PFSK-1 (cell line): ENCODE measurements at regions not wholly inside any gene's neighbourhood (a gene's known extent, or its start where the extent isn't known, plus 50 kb on each side); places are given as distances from the start of the nearest gene placed in this dataset.

Experiments
- FOXP2 ChIP-seq: optimal IDR thresholded peaks from 2 replicates; pipeline ENCODE3; 2011; ENCODE audit warnings: borderline replicate concordance, control low read depth, inconsistent platforms; ENCODE audit not compliant: insufficient read depth; ENCODE audit errors: extremely low read length, extremely low read depth
- POLR2AphosphoS5 ChIP-seq: IDR thresholded peaks from 2 replicates; pipeline ENCODE4 v1.6.1; 2012; ENCODE audit warnings: low read depth, mild to moderate bottlenecking, control low read depth, low read length, moderate library complexity
- SIN3A ChIP-seq: IDR thresholded peaks from 2 replicates; pipeline ENCODE4 v1.6.1; 2012; ENCODE audit warnings: mild to moderate bottlenecking, low read length, moderate library complexity, borderline replicate concordance; ENCODE audit not compliant: insufficient read depth
- TAF1 ChIP-seq: IDR thresholded peaks from 2 replicates; pipeline ENCODE4 v1.6.1; 2012; ENCODE audit warnings: low read length, control low read depth, borderline replicate concordance; ENCODE audit not compliant: insufficient read depth
- TF ChIP-seq, protein P1 (sequence below), 2 experiments: IDR thresholded peaks; 2 replicates each; pipeline versions ENCODE4 v1.6.1 to v1.8.0; 2011 to 2012; ENCODE audit warnings: low read depth in 2 of 2, low read length in 2 of 2, control low read depth in 1 of 2, inconsistent platforms in 1 of 2, mild to moderate bottlenecking in 1 of 2, moderate library complexity in 1 of 2; ENCODE audit not compliant: insufficient read depth in 1 of 2

DNA sequence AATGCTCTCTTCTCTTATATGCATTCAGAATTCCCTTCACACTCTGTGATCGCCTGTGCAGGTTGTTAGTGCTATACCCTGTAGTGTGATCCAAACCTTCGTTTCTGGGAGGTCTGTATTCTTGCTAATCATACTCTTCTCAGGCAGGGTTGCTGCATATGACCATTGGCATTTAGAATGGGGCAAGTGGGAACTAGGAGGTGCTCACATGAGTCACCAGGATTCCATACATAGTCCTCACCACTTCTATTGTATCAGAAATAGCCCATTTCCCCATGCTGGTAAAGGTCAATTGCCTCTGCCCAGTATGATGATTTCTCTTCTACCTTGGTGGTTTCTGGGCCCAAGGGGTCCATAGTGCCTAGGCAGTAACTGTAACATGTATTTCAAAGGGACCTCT lies 443.5 kb upstream of the CDH6 start:
- TF ChIP-seq TAF1: no peak
- no peak for TF ChIP-seq POLR2AphosphoS5
- TF ChIP-seq, protein P1, sequence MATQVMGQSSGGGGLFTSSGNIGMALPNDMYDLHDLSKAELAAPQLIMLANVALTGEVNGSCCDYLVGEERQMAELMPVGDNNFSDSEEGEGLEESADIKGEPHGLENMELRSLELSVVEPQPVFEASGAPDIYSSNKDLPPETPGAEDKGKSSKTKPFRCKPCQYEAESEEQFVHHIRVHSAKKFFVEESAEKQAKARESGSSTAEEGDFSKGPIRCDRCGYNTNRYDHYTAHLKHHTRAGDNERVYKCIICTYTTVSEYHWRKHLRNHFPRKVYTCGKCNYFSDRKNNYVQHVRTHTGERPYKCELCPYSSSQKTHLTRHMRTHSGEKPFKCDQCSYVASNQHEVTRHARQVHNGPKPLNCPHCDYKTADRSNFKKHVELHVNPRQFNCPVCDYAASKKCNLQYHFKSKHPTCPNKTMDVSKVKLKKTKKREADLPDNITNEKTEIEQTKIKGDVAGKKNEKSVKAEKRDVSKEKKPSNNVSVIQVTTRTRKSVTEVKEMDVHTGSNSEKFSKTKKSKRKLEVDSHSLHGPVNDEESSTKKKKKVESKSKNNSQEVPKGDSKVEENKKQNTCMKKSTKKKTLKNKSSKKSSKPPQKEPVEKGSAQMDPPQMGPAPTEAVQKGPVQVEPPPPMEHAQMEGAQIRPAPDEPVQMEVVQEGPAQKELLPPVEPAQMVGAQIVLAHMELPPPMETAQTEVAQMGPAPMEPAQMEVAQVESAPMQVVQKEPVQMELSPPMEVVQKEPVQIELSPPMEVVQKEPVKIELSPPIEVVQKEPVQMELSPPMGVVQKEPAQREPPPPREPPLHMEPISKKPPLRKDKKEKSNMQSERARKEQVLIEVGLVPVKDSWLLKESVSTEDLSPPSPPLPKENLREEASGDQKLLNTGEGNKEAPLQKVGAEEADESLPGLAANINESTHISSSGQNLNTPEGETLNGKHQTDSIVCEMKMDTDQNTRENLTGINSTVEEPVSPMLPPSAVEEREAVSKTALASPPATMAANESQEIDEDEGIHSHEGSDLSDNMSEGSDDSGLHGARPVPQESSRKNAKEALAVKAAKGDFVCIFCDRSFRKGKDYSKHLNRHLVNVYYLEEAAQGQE (IDR thresholded peaks at IDR 0.05; ENCODE audit: insufficient read depth in 1 of 2, low read depth in 2 of 2, low read length in 2 of 2): no peak
- no peak for TF ChIP-seq FOXP2
- TF ChIP-seq SIN3A: no peak

DNA sequence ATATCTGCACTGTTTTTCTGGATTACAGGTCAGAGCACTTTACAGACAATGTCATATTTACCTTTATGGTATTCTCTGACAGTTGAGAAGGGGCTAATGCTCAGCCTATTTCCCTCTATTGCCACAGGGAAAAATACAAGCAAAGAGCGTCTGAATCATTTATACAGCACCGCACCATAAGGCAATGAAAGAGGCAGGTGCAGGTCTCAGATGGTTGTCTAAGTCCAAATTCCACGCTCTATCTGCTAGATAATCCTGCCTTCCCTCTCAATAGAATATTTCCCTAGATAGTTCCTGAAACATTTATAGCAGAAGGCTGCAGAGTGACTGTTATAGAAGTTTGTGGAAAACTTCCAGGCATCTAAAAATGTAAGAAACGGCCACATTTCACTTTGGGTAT lies 446.1 kb upstream of the CDH6 start:
- TF ChIP-seq TAF1 (no peak), FOXP2 (no peak), SIN3A (no peak), POLR2AphosphoS5 (no peak)
- TF ChIP-seq, protein P1 (IDR thresholded peaks at IDR 0.05; ENCODE audit: insufficient read depth in 1 of 2, low read depth in 2 of 2, low read length in 2 of 2): no peak

DNA sequence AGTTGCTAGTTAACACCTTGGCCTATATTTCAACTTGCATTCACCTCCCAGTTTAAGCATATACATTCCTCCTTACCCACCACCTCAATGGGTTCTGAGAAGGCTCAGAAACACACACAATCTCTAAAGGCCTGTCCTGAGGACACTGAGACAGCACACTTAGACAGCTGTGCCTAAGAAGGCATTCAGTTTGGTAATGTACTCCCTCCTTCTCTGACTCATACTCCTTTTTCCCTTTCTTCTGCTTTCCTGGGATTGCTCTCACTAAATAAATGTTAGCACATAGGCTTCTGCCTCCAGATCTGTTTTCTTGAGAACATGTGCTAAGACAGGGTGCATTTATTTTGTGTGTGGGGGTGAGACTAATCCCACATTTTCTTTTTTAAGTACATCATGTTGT lies 456.8 kb upstream of the CDH6 start:
- TF ChIP-seq POLR2AphosphoS5: no peak
- no peak for TF ChIP-seq TAF1
- no peak for TF ChIP-seq SIN3A
- TF ChIP-seq, protein P1 (IDR thresholded peaks at IDR 0.05; ENCODE audit: insufficient read depth in 1 of 2, low read depth in 2 of 2, low read length in 2 of 2): no peak
- TF ChIP-seq FOXP2: no peak

DNA sequence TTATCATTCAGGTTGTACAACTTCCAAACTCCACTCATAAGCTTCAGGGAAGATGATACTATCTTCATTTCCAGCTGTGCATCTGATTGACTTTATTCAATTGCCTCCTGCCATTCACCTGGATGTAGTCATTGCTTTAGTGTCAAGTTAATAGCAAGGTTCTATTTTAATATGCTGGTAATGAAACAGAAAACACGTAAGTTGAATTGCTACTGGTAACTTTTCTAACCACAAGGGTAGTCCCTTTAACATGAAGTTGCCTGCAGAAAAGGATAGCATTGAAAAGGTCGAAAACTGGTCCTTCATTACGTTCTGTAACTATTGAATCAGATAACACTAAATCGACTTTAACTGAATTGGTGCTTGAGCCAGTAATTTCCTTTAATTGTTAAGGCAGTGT lies 459.4 kb upstream of the CDH6 start:
- TF ChIP-seq TAF1 (no peak), SIN3A (no peak), POLR2AphosphoS5 (no peak), FOXP2 (no peak)
- TF ChIP-seq, protein P1 (IDR thresholded peaks at IDR 0.05; ENCODE audit: insufficient read depth in 1 of 2, low read depth in 2 of 2, low read length in 2 of 2): no peak

DNA sequence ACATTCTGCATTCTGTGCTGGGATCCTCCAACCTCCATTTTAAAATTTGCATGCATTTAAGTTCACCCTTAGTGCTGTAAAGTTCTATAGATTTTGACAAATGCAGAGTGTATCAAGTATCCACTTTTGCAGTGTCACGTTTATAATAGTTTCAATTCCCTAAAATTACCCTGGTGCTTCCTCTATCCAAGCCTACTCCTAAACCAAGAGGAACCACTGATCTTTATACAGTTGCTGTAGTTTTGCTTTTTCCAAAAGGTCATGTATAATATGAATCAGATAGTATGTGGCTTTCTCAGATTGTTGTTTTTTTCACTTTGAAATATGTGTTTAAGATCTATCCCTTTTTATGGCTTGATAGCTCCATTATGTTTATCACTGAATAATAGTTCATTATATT lies 468.4 kb upstream of the CDH6 start:
- TF ChIP-seq SIN3A (no peak), TAF1 (no peak), FOXP2 (no peak), POLR2AphosphoS5 (no peak)
- TF ChIP-seq, protein P1 (IDR thresholded peaks at IDR 0.05; ENCODE audit: insufficient read depth in 1 of 2, low read depth in 2 of 2, low read length in 2 of 2): no peak
